GM18951 (cell line): ENCODE measurements at regions not wholly inside any gene's neighbourhood (a gene's known extent, or its start where the extent isn't known, plus 50 kb on each side); places are given as distances from the start of the nearest gene placed in this dataset.
"Not testable (repeated sequence)": the region's sequence is repeated elsewhere in the genome, so short reads cannot be mapped to it uniquely, and the experiment has no call there.

Source experiments
- POLR2A ChIP-seq: IDR thresholded peaks from 4 replicates; pipeline ENCODE4 v1.6.1; 2011; ENCODE audit warnings: mild to moderate bottlenecking; ENCODE audit not compliant: insufficient read length, insufficient read depth; ENCODE audit errors: extremely low read depth
- in situ Hi-C: fragments of 300-500 bp; cut with MboI; formaldehyde crosslinking; loops from one replicate; pipeline ENCODE4 v1.12.0; 2022; ENCODE audit warnings: low sequenced_read_pairs, mixed read lengths, inconsistent platforms; ENCODE audit not compliant: unreplicated experiment

GRCh38 chr4:29085748-29086147 is 1634.4 kb upstream of the PCDH7 start:
- TF ChIP-seq POLR2A: no peak
- in situ Hi-C loops: no loop called here

DNA sequence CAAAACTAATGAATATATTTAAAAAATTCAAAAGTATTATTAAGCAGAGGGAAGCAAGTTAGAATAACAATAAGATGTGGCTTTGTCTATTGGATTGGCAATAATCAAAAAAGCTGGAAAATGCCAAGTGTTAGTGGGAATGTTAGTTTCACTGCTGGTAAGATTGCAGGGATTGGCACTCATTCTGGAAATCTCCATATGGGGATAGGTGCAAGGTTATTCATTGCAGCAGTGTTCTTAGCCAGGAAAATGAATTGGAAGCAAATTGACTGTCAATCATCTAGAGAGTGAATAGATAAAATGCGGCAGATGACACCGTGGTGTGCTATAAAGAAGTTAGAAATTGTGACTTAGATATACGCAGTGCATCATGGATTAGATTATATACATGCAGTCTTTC is 1615.5 kb upstream of the PCDH7 start:
- in situ Hi-C loops: no loop called here
- no peak for TF ChIP-seq POLR2A

DNA sequence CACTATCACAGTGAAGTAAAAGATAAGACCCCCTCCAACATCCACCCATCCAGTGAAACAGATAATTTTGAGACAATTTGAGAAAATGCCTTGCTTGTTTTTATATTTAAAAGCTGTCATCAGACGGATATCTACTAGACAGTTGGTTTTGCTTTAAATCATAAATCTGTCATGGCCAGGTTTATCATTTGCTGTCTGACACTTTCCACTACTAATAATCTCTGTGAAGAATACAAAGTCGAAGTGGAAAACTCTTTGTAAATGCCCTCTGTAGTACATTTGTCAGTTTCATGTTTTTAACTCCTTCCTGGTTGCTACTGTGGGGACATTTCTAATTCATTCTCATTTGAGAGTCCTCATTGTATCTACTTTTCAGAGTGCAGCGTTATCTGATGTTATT is 1606.2 kb upstream of the PCDH7 start:
- in situ Hi-C loops: no loop called here
- no peak for TF ChIP-seq POLR2A

- in situ Hi-C loops: not testable (repeated sequence)
Measured at GRCh38 chr4:29117231-29117722, 1602.9 kb upstream of the PCDH7 start.

DNA sequence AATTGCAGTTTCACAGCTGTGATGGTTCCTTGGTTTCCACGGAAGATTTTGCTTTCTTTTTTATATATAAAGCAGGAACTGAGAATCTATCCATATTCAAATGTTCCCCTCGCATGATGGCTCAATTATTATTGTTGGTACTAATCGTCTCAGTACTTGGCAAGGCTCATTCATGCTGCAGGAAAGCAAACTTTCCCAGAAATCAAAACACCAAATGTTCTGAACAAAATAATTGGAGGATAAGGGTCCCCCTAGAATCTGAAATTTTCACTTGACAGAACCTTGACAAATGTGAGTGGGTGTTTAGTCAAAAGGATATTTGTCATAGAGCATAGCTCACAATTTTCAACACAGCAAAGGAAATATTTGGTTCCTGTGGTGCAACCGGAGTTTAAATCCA is 1598.6 kb upstream of the PCDH7 start:
- TF ChIP-seq POLR2A: no peak

DNA sequence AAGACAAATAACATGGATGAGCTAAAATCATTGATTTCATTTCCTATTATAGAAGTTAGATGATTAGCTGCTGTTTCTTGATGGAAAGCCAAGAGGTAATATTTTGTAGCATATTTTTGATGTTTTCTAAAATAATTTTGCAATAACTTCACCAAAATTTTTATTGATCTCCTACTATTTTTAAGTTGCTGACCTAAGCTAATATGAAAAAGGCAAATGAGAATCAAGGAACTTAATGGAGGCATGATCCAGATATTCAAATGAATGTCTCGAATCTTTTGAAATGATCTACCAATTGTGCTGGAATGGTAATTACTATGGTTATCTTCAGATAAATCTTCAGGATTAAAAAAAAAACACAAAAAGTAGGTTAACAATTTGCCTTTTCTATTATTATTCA is 1591.4 kb upstream of the PCDH7 start:
- in situ Hi-C loops: no loop called here
- TF ChIP-seq POLR2A: no peak

More for the DNA sequence above, 1598.6 kb upstream of the PCDH7 start:
- in situ Hi-C loops: no loop called here

DNA sequence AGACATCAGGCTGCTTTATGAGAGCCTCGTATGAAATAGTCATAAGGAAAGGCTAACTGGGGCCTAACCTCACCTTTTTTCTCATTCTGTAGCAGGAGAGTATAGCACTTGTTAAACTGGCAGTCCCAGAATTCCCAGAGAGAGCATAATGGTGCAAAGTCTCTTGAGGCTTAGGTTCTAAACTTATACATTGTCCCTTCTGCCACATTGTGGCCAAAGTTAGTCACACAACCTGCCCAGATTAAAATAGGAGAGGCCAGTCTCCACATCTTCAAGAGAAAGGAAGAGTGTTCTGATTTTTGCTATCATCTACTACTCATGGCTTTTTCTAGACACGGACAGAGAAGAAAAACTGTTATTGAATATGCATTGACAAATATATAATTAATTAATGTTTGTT is 1588.9 kb upstream of the PCDH7 start:
- no peak for TF ChIP-seq POLR2A
- in situ Hi-C loops: no loop called here

DNA sequence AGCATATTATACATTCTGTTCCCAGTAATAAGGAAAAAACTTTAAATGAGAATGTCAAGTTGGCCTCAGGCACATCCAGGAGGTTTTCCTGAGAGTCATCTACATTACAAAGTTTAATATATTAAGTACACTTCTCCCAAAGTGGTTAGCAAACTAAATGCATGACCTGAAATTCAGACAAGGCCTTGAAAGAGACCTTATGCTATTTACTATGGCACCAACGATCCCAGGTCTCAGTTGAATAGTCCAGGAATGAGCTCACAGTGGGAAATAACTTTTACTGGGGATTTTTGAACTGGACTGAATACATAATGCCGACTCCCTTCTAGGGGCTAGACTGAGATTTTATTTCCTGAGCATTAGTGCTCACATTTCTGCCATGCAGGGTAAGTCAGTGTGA is 1577.5 kb upstream of the PCDH7 start:
- TF ChIP-seq POLR2A: no peak
- in situ Hi-C loops: no loop called here

- no peak for TF ChIP-seq POLR2A
- in situ Hi-C loops: no loop called here
Measured at GRCh38 chr4:29151584-29151983, 1568.6 kb upstream of the PCDH7 start.

DNA sequence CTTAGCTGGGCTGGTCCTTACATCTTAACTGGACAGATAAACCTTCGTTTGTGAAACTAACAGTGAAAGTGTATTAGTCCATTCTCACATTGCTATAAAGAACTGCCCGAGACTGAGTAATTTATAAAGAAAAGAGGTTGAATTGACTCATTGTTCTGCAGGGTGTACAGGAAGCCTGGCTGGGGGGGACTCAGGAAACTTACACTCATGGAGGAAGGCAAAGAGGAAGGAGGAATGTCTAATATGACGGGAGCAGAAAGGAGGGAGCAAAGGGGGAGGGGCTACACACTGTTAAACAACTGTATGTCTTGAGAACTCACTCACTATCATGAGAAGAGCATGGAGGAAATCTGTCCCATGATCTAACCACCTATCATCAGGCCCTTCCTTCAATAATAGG is 1566.5 kb upstream of the PCDH7 start:
- in situ Hi-C loops: no loop called here
- TF ChIP-seq POLR2A: no peak

DNA sequence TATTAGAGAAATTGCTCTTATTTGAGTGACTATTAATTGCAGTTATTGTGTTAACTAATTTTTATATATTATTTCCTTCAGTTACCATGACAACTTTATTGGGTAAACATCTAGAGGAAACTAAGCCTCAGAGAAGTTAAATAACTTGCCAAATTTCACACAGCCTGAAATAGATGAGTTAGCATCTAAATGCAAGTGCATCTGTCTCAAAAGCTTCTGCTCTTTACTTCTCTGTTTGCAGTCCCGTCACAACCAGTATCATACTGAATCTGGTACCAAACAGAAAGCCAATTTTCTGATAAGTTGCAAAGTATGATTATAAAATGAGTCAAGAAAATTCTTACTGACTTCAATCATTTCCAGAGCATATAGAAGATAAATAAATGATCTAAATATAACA is 1544.9 kb upstream of the PCDH7 start:
- no peak for TF ChIP-seq POLR2A
- in situ Hi-C loops: no loop called here

DNA sequence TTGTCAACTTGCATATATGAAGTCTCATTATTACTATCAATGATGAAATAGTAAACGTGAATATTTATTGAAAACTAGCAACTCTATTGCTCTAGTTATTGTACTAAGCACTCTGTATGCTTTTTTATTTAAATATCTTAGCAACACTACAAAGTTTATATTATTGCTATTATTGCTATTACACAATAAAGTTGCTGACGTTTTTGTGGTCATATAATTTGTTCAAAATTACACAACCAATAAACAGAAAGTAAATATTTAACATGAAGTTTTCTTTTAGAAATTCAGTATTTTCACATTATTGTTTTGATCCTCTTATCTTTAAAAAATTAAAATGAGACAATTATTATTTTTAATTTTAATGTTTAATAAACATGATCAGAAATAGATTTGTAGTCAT is 1521.1 kb upstream of the PCDH7 start:
- in situ Hi-C loops: no loop called here

GRCh38 chr4:29199485-29199884 is 1520.7 kb upstream of the PCDH7 start:
- TF ChIP-seq POLR2A: no peak
- in situ Hi-C loops: no loop called here

More for the DNA sequence above, 1521.1 kb upstream of the PCDH7 start:
- TF ChIP-seq POLR2A: no peak

DNA sequence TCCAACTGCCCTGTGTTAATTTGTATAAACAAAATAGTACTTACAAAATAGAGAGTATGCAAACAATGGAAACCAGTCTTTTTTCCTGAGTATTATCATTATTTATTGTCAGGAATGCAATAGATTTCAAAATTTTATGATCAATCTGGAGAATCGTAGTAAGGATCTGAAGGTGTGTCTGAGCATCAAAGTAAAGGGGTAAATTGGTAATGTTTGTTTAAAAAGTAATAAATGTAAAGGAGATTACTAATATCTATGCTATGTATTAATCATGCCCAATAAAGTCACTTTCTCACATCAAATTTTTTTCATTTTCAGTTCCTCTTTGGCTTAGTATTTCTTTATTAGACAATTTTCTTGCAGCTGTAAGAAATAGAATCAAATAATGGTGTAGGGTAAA is 1507.1 kb upstream of the PCDH7 start:
- in situ Hi-C loops: no loop called here

GRCh38 chr4:29220761-29221160 is 1499.4 kb upstream of the PCDH7 start:
- in situ Hi-C loops: no loop called here
- no peak for TF ChIP-seq POLR2A

More for the DNA sequence above, 1507.1 kb upstream of the PCDH7 start:
- no peak for TF ChIP-seq POLR2A
